ENCODE measurements at regions not wholly inside any gene's neighbourhood (a gene's known extent, or its start where the extent isn't known, plus 50 kb on each side); places are given as distances from the start of the nearest gene placed in this dataset.
"Not testable (repeated sequence)": the region's sequence is repeated elsewhere in the genome, so short reads cannot be mapped to it uniquely, and the experiment has no call there.

- no peak for DNase-seq (ENCODE audit: low spot score)
Measured at GRCh38 chr3:152891678-152892077, 56.7 kb downstream of the P2RY1 start.

- no peak for DNase-seq (ENCODE audit: low spot score)
Measured at GRCh38 chr3:152892446-152892845, 57.5 kb downstream of the P2RY1 start.

- DNase-seq (ENCODE audit: low spot score): no peak
Measured at GRCh38 chr3:152893647-152894046, 58.7 kb downstream of the P2RY1 start.

GRCh38 chr3:152899306-152899705 is 64.4 kb downstream of the P2RY1 start:
- no peak for DNase-seq (ENCODE audit: low spot score)

GRCh38 chr3:152902141-152902669 is 67.3 kb downstream of the P2RY1 start:
- DNase-seq (ENCODE audit: low spot score): no peak

GRCh38 chr3:152905631-152906030 is 70.7 kb downstream of the P2RY1 start:
- no peak for DNase-seq (ENCODE audit: low spot score)

- peak; percentile 30 for DNase-seq (ENCODE audit: low spot score)
Measured at GRCh38 chr3:152909180-152909883, 74.4 kb downstream of the P2RY1 start.

- no peak for DNase-seq (ENCODE audit: low spot score)
Measured at GRCh38 chr3:152910211-152910610, 75.3 kb downstream of the P2RY1 start.

- DNase-seq (ENCODE audit: low spot score): no peak
Measured at GRCh38 chr3:152910966-152911365, 76.0 kb downstream of the P2RY1 start.

- not testable (repeated sequence) for DNase-seq (ENCODE audit: low spot score)
Measured at GRCh38 chr3:152914743-152915142, 79.8 kb downstream of the P2RY1 start.

- DNase-seq (ENCODE audit: low spot score): no peak
Measured at GRCh38 chr3:152915695-152916094, 80.8 kb downstream of the P2RY1 start.

GRCh38 chr3:152916753-152917279 is 81.9 kb downstream of the P2RY1 start:
- no peak for DNase-seq (ENCODE audit: low spot score)

GRCh38 chr3:152921351-152921750 is 86.4 kb downstream of the P2RY1 start:
- DNase-seq (ENCODE audit: low spot score): no peak

GRCh38 chr3:152922554-152922953 is 87.6 kb downstream of the P2RY1 start:
- no peak for DNase-seq (ENCODE audit: low spot score)

- no peak for DNase-seq (ENCODE audit: low spot score)
Measured at GRCh38 chr3:152927131-152927530, 92.2 kb downstream of the P2RY1 start.

- no peak for DNase-seq (ENCODE audit: low spot score)
Measured at GRCh38 chr3:152930516-152930915, 95.6 kb downstream of the P2RY1 start.

GRCh38 chr3:152937234-152937633 is 102.3 kb downstream of the P2RY1 start:
- DNase-seq (ENCODE audit: low spot score): no peak

- DNase-seq (ENCODE audit: low spot score): no peak
Measured at GRCh38 chr3:152938974-152939636, 104.2 kb downstream of the P2RY1 start.

- no peak for DNase-seq (ENCODE audit: low spot score)
Measured at GRCh38 chr3:152941859-152942258, 106.9 kb downstream of the P2RY1 start.

- DNase-seq (ENCODE audit: low spot score): peak; percentile 14
Measured at GRCh38 chr3:152942366-152942765, 107.4 kb downstream of the P2RY1 start.

GRCh38 chr3:152943645-152944044 is 108.7 kb downstream of the P2RY1 start:
- DNase-seq (ENCODE audit: low spot score): no peak

GRCh38 chr3:152944671-152945070 is 109.7 kb downstream of the P2RY1 start:
- no peak for DNase-seq (ENCODE audit: low spot score)

- no peak for DNase-seq (ENCODE audit: low spot score)
Measured at GRCh38 chr3:152945556-152945955, 110.6 kb downstream of the P2RY1 start.

Measured in AG20443 (cell line).